Neural progenitor cell (in vitro differentiated cells): ENCODE measurements at regions not wholly inside any gene's neighbourhood (a gene's known extent, or its start where the extent isn't known, plus 50 kb on each side); places are given as distances from the start of the nearest gene placed in this dataset.

Source experiments
- DNase-seq: peaks from one replicate; pipeline ENCODE4 v3.0.0-alpha.2; 2016; ENCODE audit warnings: low spot score
- H2AFZ ChIP-seq: fragments of 200-600 bp; sonication (generic); replicated peaks from 2 replicates; pipeline ENCODE4 v1.6.1; 2016; ENCODE audit warnings: antibody characterized with exemption
- H3F3A ChIP-seq: fragments of 200-600 bp; sonication (generic); 2 replicates; pipeline ENCODE4 v1.6.1; 2016; ENCODE audit warnings: antibody characterized with exemption, low read depth
- H3K27ac ChIP-seq: fragments of 200-600 bp; sonication (generic); 2 replicates; pipeline ENCODE4 v1.5.1; 2016; ENCODE audit warnings: mild to moderate bottlenecking
- H3K27me3 ChIP-seq: fragments of 200-600 bp; sonication (generic); 2 replicates; pipeline ENCODE4 v1.6.1; 2016; ENCODE audit warnings: mild to moderate bottlenecking, moderate library complexity
- H3K36me3 ChIP-seq: fragments of 200-600 bp; sonication (generic); 2 replicates; pipeline ENCODE4 v1.5.1; 2016
- H3K4me1 ChIP-seq: fragments of 200-600 bp; sonication (generic); 2 replicates; pipeline ENCODE4 v1.6.1; 2016; ENCODE audit warnings: mixed run types
- H3K4me2 ChIP-seq: fragments of 200-600 bp; sonication (generic); 2 replicates; pipeline ENCODE4 v1.6.1; 2016
- H3K4me3 ChIP-seq: fragments of 200-600 bp; sonication (generic); 2 replicates; pipeline ENCODE4 v1.5.1; 2016
- H3K79me2 ChIP-seq: fragments of 200-600 bp; sonication (generic); 2 replicates; pipeline ENCODE4 v1.6.1; 2016; ENCODE audit warnings: low read depth
- H3K9ac ChIP-seq: fragments of 200-600 bp; sonication (generic); 2 replicates; pipeline ENCODE4 v1.6.1; 2016
- H3K9me3 ChIP-seq: fragments of 200-600 bp; sonication (generic); 2 replicates; pipeline ENCODE4 v1.5.1; 2016; ENCODE audit warnings: low read depth
- H4K20me1 ChIP-seq: fragments of 200-600 bp; sonication (generic); 2 replicates; pipeline ENCODE4 v1.6.1; 2016; ENCODE audit warnings: low read depth
- H3K27ac Mint-ChIP-seq: 3 replicates; pipeline ENCODE4 v1.8.0; 2021; ENCODE audit warnings: mixed read lengths
- H3K27me3 Mint-ChIP-seq: 2 replicates; pipeline ENCODE4 v1.8.0; 2022; ENCODE audit warnings: low read depth, mild to moderate bottlenecking, inconsistent platforms, moderate library complexity, mixed read lengths; ENCODE audit not compliant: insufficient read depth
- H3K36me3 Mint-ChIP-seq: 3 replicates; pipeline ENCODE4 v1.8.0; 2021; ENCODE audit warnings: mixed read lengths
- H3K4me1 Mint-ChIP-seq: 3 replicates; pipeline ENCODE4 v1.8.0; 2021; ENCODE audit warnings: mixed read lengths
- H3K4me3 Mint-ChIP-seq: 3 replicates; pipeline ENCODE4 v1.8.0; 2021; ENCODE audit warnings: mild to moderate bottlenecking, moderate library complexity, mixed read lengths
- H3K9me3 Mint-ChIP-seq: 3 replicates; pipeline ENCODE4 v1.8.0; 2020; ENCODE audit warnings: mixed read lengths
- CTCF ChIP-seq: fragments of 200-600 bp; sonication (generic); IDR thresholded peaks from 2 replicates; pipeline ENCODE4 v1.5.1; 2017; ENCODE audit warnings: antibody characterized with exemption, mild to moderate bottlenecking
- EZH2 ChIP-seq: fragments of 200-600 bp; sonication (generic); IDR thresholded peaks from 2 replicates; pipeline ENCODE4 v1.6.1; 2017; ENCODE audit warnings: antibody characterized with exemption, mild to moderate bottlenecking, moderate library complexity
- EZH2phosphoT487 ChIP-seq: fragments of 200-600 bp; sonication (generic); IDR thresholded peaks from 2 replicates; pipeline ENCODE4 v1.6.1; 2017; ENCODE audit warnings: antibody characterized with exemption

DNA sequence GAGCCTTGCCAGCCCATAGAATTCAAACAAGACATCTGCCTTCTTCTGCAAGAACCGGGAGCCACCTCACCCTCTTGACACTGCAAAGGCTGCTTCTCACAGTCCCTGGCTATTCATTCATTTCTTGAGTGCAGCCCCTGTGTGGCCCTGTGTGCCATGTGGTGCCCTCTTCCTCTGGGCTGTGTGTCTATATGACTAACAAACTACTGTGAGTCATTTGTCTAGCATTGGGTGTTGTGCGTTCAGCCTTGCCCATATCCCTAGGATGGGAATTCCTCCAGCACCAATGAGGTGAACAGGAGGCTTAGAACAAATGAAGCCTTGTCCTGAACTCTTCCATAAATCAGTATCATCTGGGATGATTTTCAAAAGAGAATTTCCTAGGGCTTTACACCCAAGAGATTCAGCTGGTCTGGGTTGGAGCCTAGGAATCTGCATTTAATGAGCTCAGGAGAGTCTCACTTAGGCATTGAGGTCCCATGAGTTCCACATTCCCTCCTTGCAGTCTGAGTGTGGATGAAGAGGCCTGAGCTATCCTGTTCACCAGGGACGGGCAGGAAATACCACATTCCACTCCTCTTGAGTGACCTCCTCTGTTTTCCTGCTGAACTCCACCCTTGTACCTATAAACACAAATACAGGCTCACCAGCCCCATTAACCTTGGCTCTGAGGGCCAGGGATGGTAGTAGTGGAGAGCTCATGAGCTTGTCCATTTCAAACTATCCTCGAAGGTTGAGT, 308.7 kb upstream of the N4BP1 start:
- Mint-ChIP-seq H3K27ac (no peak overlapping the region), H3K9me3 (peaks cover 6% of the 10 kb centered on the region)

DNA sequence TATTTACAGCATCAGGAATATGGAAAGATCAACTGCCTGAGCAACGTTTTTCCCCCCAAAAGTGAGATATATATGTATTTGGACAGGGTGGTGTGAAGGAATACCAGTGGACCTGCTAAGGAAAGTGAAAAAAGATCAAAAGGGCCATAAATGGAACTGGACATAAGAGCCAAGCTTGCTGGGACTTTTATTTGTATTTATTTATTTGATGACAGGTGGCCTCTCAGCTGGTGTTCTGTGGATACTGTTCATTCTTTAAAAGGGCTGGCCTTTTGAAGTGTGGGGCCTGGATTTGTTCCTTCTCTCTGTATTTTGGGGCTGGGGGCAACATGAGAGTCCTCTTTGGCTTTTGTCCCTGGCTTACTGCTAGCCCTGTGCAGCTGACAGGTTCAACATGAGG, 306.6 kb upstream of the N4BP1 start:
- Histone ChIP-seq H3K27ac (no peak overlapping the region), H3K36me3 (no peaks in the 10 kb centered on the region), H3K27me3 (no peaks in the 10 kb centered on the region), H3K79me2 (no peaks in the 10 kb centered on the region), H3K4me2 (no peak overlapping the region), H3K4me3 (no peak overlapping the region), H4K20me1 (no peaks in the 10 kb centered on the region), H2AFZ (no peak overlapping the region), H3K4me1 (no peaks in the 10 kb centered on the region), H3K9me3 (no peaks in the 10 kb centered on the region), H3K9ac (no peak overlapping the region), H3F3A (no peaks in the 10 kb centered on the region)
- Mint-ChIP-seq H3K27ac (no peak overlapping the region), H3K4me1 (peaks cover 45% of the 10 kb centered on the region), H3K36me3 (no peaks in the 10 kb centered on the region), H3K27me3 (peaks cover 9% of the 10 kb centered on the region), H3K9me3 (peaks cover 2% of the 10 kb centered on the region), H3K4me3 (peak overlapping the region; percentile 33)
- no peak for TF ChIP-seq EZH2phosphoT487
- no peak for TF ChIP-seq EZH2
- TF ChIP-seq CTCF, result no peak
- DNase-seq, result no peak

More for the DNA sequence above, 308.7 kb upstream of the N4BP1 start:
- Histone ChIP-seq H3K36me3 (no peaks in the 10 kb centered on the region), H4K20me1 (no peaks in the 10 kb centered on the region), H3K9ac (no peak overlapping the region), H3K27ac (no peak overlapping the region), H3F3A (no peaks in the 10 kb centered on the region), H3K4me2 (no peak overlapping the region), H3K79me2 (no peaks in the 10 kb centered on the region), H3K4me3 (no peak overlapping the region), H3K4me1 (no peaks in the 10 kb centered on the region), H3K27me3 (no peaks in the 10 kb centered on the region), H2AFZ (no peak overlapping the region), H3K9me3 (no peaks in the 10 kb centered on the region)
- Mint-ChIP-seq H3K36me3 (no peaks in the 10 kb centered on the region), H3K4me1 (peaks cover 27% of the 10 kb centered on the region), H3K4me3 (no peak overlapping the region), H3K27me3 (peaks cover 9% of the 10 kb centered on the region)
- no peak for DNase-seq
- TF ChIP-seq CTCF (no peak), EZH2phosphoT487 (no peak), EZH2 (no peak)

GRCh38 chr16:48914070-48914469, 304.1 kb upstream of the N4BP1 start:
- Histone ChIP-seq H3K9ac (no peak overlapping the region), H3K79me2 (no peaks in the 10 kb centered on the region), H3K4me2 (no peak overlapping the region), H2AFZ (no peak overlapping the region), H3K9me3 (no peaks in the 10 kb centered on the region), H3K27ac (no peak overlapping the region), H3K4me3 (no peak overlapping the region), H3F3A (no peaks in the 10 kb centered on the region), H4K20me1 (no peaks in the 10 kb centered on the region), H3K27me3 (no peaks in the 10 kb centered on the region), H3K36me3 (no peaks in the 10 kb centered on the region), H3K4me1 (no peaks in the 10 kb centered on the region)
- Mint-ChIP-seq H3K4me3 (no peak overlapping the region), H3K27me3 (peaks cover 11% of the 10 kb centered on the region), H3K27ac (no peak overlapping the region), H3K4me1 (peaks cover 49% of the 10 kb centered on the region), H3K36me3 (no peaks in the 10 kb centered on the region), H3K9me3 (peaks cover 2% of the 10 kb centered on the region)
- TF ChIP-seq EZH2phosphoT487 (no peak), CTCF (no peak), EZH2 (no peak)
- peak; percentile 61 for DNase-seq
